Activated effector memory CD4-positive, alpha-beta T cell treated with anti-CD3 and anti-CD28 coated beads, Interleukin-2, amount 50 U/mL, for 16 hours (primary cell): ENCODE measurements at regions not wholly inside any gene's neighbourhood (a gene's known extent, or its start where the extent isn't known, plus 50 kb on each side); places are given as distances from the start of the nearest gene placed in this dataset.

Experiments used
- DNase-seq: peaks from one replicate; pipeline ENCODE4 v3.0.0-alpha.2; 2020

DNA sequence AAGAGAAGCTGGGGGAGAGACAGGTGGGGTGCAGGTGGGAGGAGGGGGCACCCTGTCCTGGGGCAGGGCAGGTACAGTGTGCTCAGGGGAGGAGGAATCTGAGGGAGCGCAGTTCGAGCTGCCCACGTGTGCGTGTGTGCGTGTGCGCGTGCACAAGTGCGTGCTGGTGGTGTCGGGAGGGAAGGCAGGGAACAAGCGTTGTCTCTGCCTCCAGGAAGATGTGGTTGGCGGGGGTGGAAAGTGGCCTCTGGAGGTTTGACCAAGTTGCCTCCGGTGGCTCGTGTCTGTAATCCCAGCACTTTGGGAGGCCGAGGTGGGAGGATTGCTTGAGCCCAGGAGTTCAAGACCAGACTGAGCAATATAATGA, 49.9 kb upstream of the THY1 start:
- DNase-seq, result peak; percentile 28
